ENCODE measurements at regions not wholly inside any gene's neighbourhood (a gene's known extent, or its start where the extent isn't known, plus 50 kb on each side); places are given as distances from the start of the nearest gene placed in this dataset.

- POLR2A ChIA-PET = no interaction called here
- peaks cover 4% of the 10 kb centered on the region for H3K9me3 Mint-ChIP-seq (ENCODE audit: insufficient read depth)
- CTCF ChIA-PET = no interaction called here
- Histone ChIP-seq H3K36me3 (replicated peaks in 1 of 2; ENCODE audit: control extremely low read depth in 1 of 2, control insufficient read depth in 1 of 2, extremely low read depth in 1 of 2, insufficient read depth in 2 of 2, low read length in 1 of 2) (no peaks in the 10 kb centered on the region), H3K9ac (ENCODE audit: low read length) (no peak overlapping the region), H4K20me1 (ENCODE audit: control insufficient read depth, insufficient read depth, low read length, poor library complexity, severe bottlenecking) (no peaks in the 10 kb centered on the region), H3K4me2 (replicated peaks; ENCODE audit: low read depth, low read length, poor library complexity, severe bottlenecking) (no peak overlapping the region), H3K4me3 (ENCODE audit: control extremely low read depth in 1 of 5, extremely low read depth in 1 of 5, insufficient read depth in 1 of 5, low read depth in 2 of 5, low read length in 4 of 5) (no peak overlapping the region), H3K79me2 (ENCODE audit: control insufficient read depth, insufficient read depth, low read length) (no peaks in the 10 kb centered on the region), H3K27me3 (replicated peaks in 1 of 4; ENCODE audit: control extremely low read depth in 1 of 4, control insufficient read depth in 3 of 4, insufficient read depth in 4 of 4, low read length in 3 of 4) (no peaks in the 10 kb centered on the region), H2AFZ (ENCODE audit: insufficient read depth, low read depth, low read length, poor library complexity, severe bottlenecking) (no peak overlapping the region), H3K27ac (ENCODE audit: low read length in 2 of 2) (no peak overlapping the region), H3K4me1 (ENCODE audit: control insufficient read depth in 2 of 2, insufficient read depth in 2 of 2, low read length in 2 of 2) (no peaks in the 10 kb centered on the region), H3K9me3 (ENCODE audit: control extremely low read depth in 1 of 3, control insufficient read depth in 2 of 3, insufficient read depth in 1 of 3, low read length in 2 of 3) (peaks cover 0 to 4% (median 0%) of the 10 kb centered on the region in 3 donors)
- no peak overlapping the region for H3K27ac Mint-ChIP-seq
- H3K4me3 Mint-ChIP-seq = no peak overlapping the region
- intact Hi-C loops (cut with micrococcal nuclease) = no loop called here
- WGBS (ENCODE audit: insufficient coverage) = 90% methylated on average over 19 of the region's 19 CpGs
- no peak for ATAC-seq (ENCODE audit: low read depth)
- no peak for DNase-seq
- no peaks in the 10 kb centered on the region for H3K4me1 Mint-ChIP-seq
- no peaks in the 10 kb centered on the region for H3K27me3 Mint-ChIP-seq
- TF ChIP-seq EZH2 (IDR thresholded peaks at IDR 0.05; ENCODE audit: borderline replicate concordance, insufficient read depth, low read depth, low read length, poor library complexity, severe bottlenecking) = no peak
- TF ChIP-seq, protein P1, sequence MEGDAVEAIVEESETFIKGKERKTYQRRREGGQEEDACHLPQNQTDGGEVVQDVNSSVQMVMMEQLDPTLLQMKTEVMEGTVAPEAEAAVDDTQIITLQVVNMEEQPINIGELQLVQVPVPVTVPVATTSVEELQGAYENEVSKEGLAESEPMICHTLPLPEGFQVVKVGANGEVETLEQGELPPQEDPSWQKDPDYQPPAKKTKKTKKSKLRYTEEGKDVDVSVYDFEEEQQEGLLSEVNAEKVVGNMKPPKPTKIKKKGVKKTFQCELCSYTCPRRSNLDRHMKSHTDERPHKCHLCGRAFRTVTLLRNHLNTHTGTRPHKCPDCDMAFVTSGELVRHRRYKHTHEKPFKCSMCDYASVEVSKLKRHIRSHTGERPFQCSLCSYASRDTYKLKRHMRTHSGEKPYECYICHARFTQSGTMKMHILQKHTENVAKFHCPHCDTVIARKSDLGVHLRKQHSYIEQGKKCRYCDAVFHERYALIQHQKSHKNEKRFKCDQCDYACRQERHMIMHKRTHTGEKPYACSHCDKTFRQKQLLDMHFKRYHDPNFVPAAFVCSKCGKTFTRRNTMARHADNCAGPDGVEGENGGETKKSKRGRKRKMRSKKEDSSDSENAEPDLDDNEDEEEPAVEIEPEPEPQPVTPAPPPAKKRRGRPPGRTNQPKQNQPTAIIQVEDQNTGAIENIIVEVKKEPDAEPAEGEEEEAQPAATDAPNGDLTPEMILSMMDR (IDR thresholded peaks at IDR 0.05) = no peak
Measured at GRCh38 chr2:2580341-2580740, 249.3 kb upstream of the MYT1L start.

GRCh38 chr2:2579814-2580213 is 248.7 kb upstream of the MYT1L start:
- peaks cover 0 to 4% (median 0%) of the 10 kb centered on the region in 3 donors for H3K9me3 ChIP-seq (ENCODE audit: control extremely low read depth in 1 of 3, control insufficient read depth in 2 of 3, insufficient read depth in 1 of 3, low read length in 2 of 3)
- POLR2A ChIA-PET = no interaction called here
- no peak overlapping the region for H3K4me2 ChIP-seq (replicated peaks; ENCODE audit: low read depth, low read length, poor library complexity, severe bottlenecking)
- no peaks in the 10 kb centered on the region for H3K4me1 Mint-ChIP-seq
- no peak overlapping the region for H3K9ac ChIP-seq (ENCODE audit: low read length)
- H2AFZ ChIP-seq (ENCODE audit: insufficient read depth, low read depth, low read length, poor library complexity, severe bottlenecking) = no peak overlapping the region
- H3K4me3 Mint-ChIP-seq = no peak overlapping the region
- H3K9me3 Mint-ChIP-seq (ENCODE audit: insufficient read depth) = peaks cover 4% of the 10 kb centered on the region
- no peaks in the 10 kb centered on the region for H4K20me1 ChIP-seq (ENCODE audit: control insufficient read depth, insufficient read depth, low read length, poor library complexity, severe bottlenecking)
- H3K27me3 Mint-ChIP-seq = no peaks in the 10 kb centered on the region
- no peak for DNase-seq
- no peak overlapping the region for H3K27ac ChIP-seq (ENCODE audit: low read length in 2 of 2)
- H3K36me3 ChIP-seq (replicated peaks in 1 of 2; ENCODE audit: control extremely low read depth in 1 of 2, control insufficient read depth in 1 of 2, extremely low read depth in 1 of 2, insufficient read depth in 2 of 2, low read length in 1 of 2) = no peaks in the 10 kb centered on the region
- no peak overlapping the region for H3K4me3 ChIP-seq (ENCODE audit: control extremely low read depth in 1 of 5, extremely low read depth in 1 of 5, insufficient read depth in 1 of 5, low read depth in 2 of 5, low read length in 4 of 5)
- H3K4me1 ChIP-seq (ENCODE audit: control insufficient read depth in 2 of 2, insufficient read depth in 2 of 2, low read length in 2 of 2) = no peaks in the 10 kb centered on the region
- H3K79me2 ChIP-seq (ENCODE audit: control insufficient read depth, insufficient read depth, low read length) = no peaks in the 10 kb centered on the region
- no peak overlapping the region for H3K27ac Mint-ChIP-seq
- intact Hi-C loops (cut with micrococcal nuclease) = no loop called here
- H3K27me3 ChIP-seq (replicated peaks in 1 of 4; ENCODE audit: control extremely low read depth in 1 of 4, control insufficient read depth in 3 of 4, insufficient read depth in 4 of 4, low read length in 3 of 4) = no peaks in the 10 kb centered on the region
- CTCF ChIA-PET = no interaction called here
- TF ChIP-seq, protein P1 (IDR thresholded peaks at IDR 0.05) = no peak
- no peak for TF ChIP-seq EZH2 (IDR thresholded peaks at IDR 0.05; ENCODE audit: borderline replicate concordance, insufficient read depth, low read depth, low read length, poor library complexity, severe bottlenecking)
- 82% methylated on average over 8 of the region's 8 CpGs for WGBS (ENCODE audit: insufficient coverage)
- ATAC-seq (ENCODE audit: low read depth) = no peak
